Fibroblast of the aortic adventitia (primary cell): ENCODE measurements at regions not wholly inside any gene's neighbourhood (a gene's known extent, or its start where the extent isn't known, plus 50 kb on each side); places are given as distances from the start of the nearest gene placed in this dataset.

ENCODE experiments used
- DNase-seq: peaks from one replicate; pipeline ENCODE4 v3.0.0-alpha.2; 2010; ENCODE audit warnings: low read depth
- H3K4me3 ChIP-seq: 2 replicates; pipeline ENCODE4 v1.5.1; 2011; ENCODE audit warnings: low read depth, mild to moderate bottlenecking, control low read depth, low read length, moderate library complexity
- TF ChIP-seq, protein P1 (sequence below): IDR thresholded peaks from 2 replicates; pipeline ENCODE4 v1.5.1; 2011; ENCODE audit warnings: mild to moderate bottlenecking, low read length, control low read depth, inconsistent platforms; ENCODE audit not compliant: insufficient read depth

DNA sequence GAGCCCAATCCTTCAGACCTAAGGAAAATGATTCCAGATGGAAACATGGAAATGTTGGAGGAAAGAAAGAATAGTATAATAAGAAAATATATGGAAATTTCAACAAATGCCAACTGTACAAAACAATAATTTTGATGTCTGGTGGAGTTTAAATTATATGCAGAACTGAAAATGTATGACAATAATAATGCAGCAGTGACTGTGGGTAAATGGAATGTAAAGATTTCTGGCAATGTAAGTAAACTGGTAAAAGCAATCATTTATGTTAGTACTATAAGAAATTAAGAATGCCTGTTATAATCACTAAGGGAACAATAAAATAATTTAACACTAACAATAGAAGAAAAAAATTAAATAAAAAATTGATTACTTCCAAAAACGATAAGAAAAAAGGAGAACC is 89.0 kb downstream of the EDN1 start:
- no peak overlapping the region for H3K4me3 ChIP-seq
- no peak for DNase-seq
- TF ChIP-seq, protein P1, sequence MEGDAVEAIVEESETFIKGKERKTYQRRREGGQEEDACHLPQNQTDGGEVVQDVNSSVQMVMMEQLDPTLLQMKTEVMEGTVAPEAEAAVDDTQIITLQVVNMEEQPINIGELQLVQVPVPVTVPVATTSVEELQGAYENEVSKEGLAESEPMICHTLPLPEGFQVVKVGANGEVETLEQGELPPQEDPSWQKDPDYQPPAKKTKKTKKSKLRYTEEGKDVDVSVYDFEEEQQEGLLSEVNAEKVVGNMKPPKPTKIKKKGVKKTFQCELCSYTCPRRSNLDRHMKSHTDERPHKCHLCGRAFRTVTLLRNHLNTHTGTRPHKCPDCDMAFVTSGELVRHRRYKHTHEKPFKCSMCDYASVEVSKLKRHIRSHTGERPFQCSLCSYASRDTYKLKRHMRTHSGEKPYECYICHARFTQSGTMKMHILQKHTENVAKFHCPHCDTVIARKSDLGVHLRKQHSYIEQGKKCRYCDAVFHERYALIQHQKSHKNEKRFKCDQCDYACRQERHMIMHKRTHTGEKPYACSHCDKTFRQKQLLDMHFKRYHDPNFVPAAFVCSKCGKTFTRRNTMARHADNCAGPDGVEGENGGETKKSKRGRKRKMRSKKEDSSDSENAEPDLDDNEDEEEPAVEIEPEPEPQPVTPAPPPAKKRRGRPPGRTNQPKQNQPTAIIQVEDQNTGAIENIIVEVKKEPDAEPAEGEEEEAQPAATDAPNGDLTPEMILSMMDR, result no peak

DNA sequence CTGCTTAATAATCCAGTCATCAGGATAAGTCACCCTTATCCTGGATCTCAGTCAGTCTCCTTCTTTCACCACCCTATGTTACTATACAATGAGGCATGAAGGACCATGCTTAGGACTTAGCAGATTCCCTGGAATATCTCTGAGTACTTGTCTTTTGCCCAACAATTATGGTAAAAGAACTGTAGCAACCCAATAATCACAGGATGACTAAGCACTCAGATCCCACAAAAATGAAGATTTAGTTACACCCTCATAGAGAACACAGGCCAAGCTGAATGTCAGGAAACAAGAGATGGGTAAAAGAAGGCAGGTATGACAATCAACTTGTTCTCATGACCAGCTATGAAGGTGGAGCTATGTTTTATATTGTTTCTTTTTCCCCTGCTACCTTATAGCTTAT is 91.4 kb downstream of the EDN1 start:
- peak; percentile 41 for DNase-seq
- TF ChIP-seq, protein P1, result no peak
- no peak overlapping the region for H3K4me3 ChIP-seq

DNA sequence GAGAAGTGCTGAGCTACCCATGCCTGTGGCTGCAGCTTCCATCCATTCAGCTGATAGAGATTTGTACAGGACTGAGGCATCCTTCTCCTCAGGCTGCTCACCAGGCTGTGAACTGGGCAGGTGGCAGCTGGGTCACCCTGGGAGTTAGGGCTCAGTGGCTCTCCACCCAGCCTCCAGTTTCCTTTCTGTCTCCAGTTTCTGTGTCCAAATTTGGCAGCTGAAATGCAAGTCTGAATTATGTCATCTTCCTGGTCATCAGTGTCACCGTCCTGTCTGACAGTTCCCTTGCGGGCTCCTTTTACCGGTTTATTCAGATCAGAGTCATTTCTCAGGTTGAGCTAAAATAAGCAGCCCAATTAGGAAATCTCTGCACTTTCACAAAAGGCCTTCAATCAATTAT is 93.3 kb downstream of the EDN1 start:
- no peak overlapping the region for H3K4me3 ChIP-seq
- TF ChIP-seq, protein P1, result no peak
- DNase-seq, result no peak

DNA sequence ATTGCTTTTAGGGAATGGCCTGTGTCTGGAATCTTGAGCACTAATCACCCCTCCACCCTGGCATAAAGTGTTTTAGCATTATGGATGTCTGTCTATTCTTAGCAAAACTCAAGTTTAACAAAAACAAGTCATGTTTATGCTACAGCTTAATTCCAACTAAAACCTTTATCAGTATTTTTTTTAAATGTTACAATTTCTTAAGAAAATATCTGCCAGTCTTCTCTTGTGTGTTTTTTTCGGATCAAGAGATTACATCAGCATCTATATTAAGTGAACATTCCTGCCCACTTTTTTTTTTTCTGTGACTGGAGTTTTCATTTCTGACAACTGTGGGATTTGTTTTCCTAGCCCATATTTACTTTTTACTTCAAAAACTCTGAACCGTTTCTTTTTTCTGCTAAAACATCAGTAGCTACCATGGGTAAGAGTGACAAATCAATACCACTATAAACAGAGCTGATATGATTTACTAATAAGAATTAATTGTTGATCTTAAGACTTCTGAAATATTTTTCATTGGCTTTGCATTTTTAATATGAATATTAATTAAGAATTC is 94.3 kb downstream of the EDN1 start:
- TF ChIP-seq, protein P1, result no peak
- DNase-seq, result peak; percentile 21
- H3K4me3 ChIP-seq, result no peak overlapping the region

DNA sequence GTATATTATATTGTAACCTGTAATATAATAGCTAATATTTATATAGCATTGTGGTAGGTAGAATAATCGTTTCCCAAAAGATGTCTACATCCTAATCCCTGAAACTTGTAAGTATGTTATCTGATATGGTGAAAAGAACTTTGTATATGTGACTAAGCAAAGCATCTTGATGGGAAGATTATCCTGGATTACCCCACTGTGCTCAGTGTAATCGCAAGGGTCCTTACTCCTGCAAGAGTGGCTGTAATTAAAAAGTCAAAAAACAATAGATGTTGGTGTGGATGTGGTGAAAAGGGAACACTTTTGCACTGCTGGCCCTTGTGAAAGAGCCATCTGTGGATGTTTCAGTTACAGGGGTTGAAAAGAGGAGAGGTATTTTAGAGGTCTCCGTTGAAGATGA is 95.2 kb downstream of the EDN1 start:
- H3K4me3 ChIP-seq, result no peak overlapping the region
- TF ChIP-seq, protein P1, result no peak
- no peak for DNase-seq

GRCh38 chr6:12386816-12387215 is 96.7 kb downstream of the EDN1 start:
- no peak for DNase-seq
- no peak overlapping the region for H3K4me3 ChIP-seq
- TF ChIP-seq, protein P1, result no peak

GRCh38 chr6:12391472-12391871 is 101.3 kb downstream of the EDN1 start:
- no peak overlapping the region for H3K4me3 ChIP-seq
- TF ChIP-seq, protein P1, result no peak
- no peak for DNase-seq
